NB4 (cell line): ENCODE measurements at regions not wholly inside any gene's neighbourhood (a gene's known extent, or its start where the extent isn't known, plus 50 kb on each side); places are given as distances from the start of the nearest gene placed in this dataset.

ENCODE experiments used
- DNase-seq: peaks from one replicate; pipeline ENCODE4 v3.0.0; 2010; ENCODE audit warnings: low read depth
- H3K4me3 ChIP-seq: one replicate; pipeline ENCODE4 v1.5.1; 2011; ENCODE audit warnings: mild to moderate bottlenecking, low read depth, low read length, moderate library complexity
- CTCF ChIP-seq: IDR thresholded peaks from one replicate; pipeline ENCODE4 v1.5.1; 2012; ENCODE audit warnings: low read depth, low read length
- MAX ChIP-seq: IDR thresholded peaks from 2 replicates; pipeline ENCODE4 v1.6.1; 2011; ENCODE audit warnings: low read depth, low read length
- MYC ChIP-seq: IDR thresholded peaks from 2 replicates; pipeline ENCODE4 v1.6.1; 2011; ENCODE audit warnings: low read depth, low read length
- POLR2A ChIP-seq: IDR thresholded peaks from 2 replicates; pipeline ENCODE4 v1.6.1; 2011; ENCODE audit warnings: mild to moderate bottlenecking; ENCODE audit not compliant: insufficient read length; ENCODE audit errors: extremely low read depth

GRCh38 chr3:181940703-181941102 is 229.0 kb downstream of the SOX2 start:
- TF ChIP-seq MYC (no peak), CTCF (no peak)
- H3K4me3 ChIP-seq, result no peak overlapping the region
- DNase-seq, result no peak

GRCh38 chr3:181941250-181941649 is 229.5 kb downstream of the SOX2 start:
- DNase-seq, result no peak
- H3K4me3 ChIP-seq, result no peak overlapping the region
- TF ChIP-seq CTCF (no peak), MAX (no peak), POLR2A (no peak), MYC (no peak)

GRCh38 chr3:181943285-181943684 is 231.6 kb downstream of the SOX2 start:
- no peak for DNase-seq
- no peak for TF ChIP-seq MAX
- TF ChIP-seq POLR2A, result no peak
- no peak for TF ChIP-seq MYC
- TF ChIP-seq CTCF, result no peak
- no peak overlapping the region for H3K4me3 ChIP-seq

GRCh38 chr3:181947606-181948005 is 235.9 kb downstream of the SOX2 start:
- DNase-seq, result no peak
- no peak for TF ChIP-seq MAX
- no peak for TF ChIP-seq POLR2A
- no peak for TF ChIP-seq MYC
- no peak for TF ChIP-seq CTCF
- no peak overlapping the region for H3K4me3 ChIP-seq

- H3K4me3 ChIP-seq, result no peak overlapping the region
- TF ChIP-seq POLR2A (no peak), MYC (no peak), CTCF (no peak), MAX (no peak)
- DNase-seq, result no peak
These were observed 236.6 kb downstream of the SOX2 start for GRCh38 chr3:181948286-181948685.

GRCh38 chr3:181952221-181952620 is 240.5 kb downstream of the SOX2 start:
- no peak for TF ChIP-seq CTCF
- TF ChIP-seq MYC, result no peak
- TF ChIP-seq POLR2A, result no peak
- no peak overlapping the region for H3K4me3 ChIP-seq
- no peak for DNase-seq
